Breast epithelium (tissue), 4 donors: ENCODE measurements at regions not wholly inside any gene's neighbourhood (a gene's known extent, or its start where the extent isn't known, plus 50 kb on each side); places are given as distances from the start of the nearest gene placed in this dataset.
"Not testable (repeated sequence)": the region's sequence is repeated elsewhere in the genome, so short reads cannot be mapped to it uniquely, and the experiment has no call there.

Experiments
- DNase-seq, 2 donors: peaks; one replicate each; pipeline ENCODE4 v3.0.0-alpha.2; 2019; ENCODE audit warnings: low spot score in 2 of 2
- H3K27ac ChIP-seq, 2 donors: fragments of 200-600 bp; sonication (generic) in 1 of 2; one replicate each; pipeline ENCODE4 v1.5.1; 2016 to 2019; ENCODE audit warnings: mild to moderate bottlenecking in 1 of 2
- H3K27me3 ChIP-seq, 2 donors: fragments of 200-600 bp; sonication (generic) in 1 of 2; one replicate each; pipeline versions ENCODE4 v1.5.1 to v1.6.0; 2017 to 2019; ENCODE audit warnings: control low read depth in 1 of 2, mild to moderate bottlenecking in 1 of 2
- H3K36me3 ChIP-seq: fragments of 200-600 bp; one replicate; pipeline ENCODE4 v1.5.1; 2019
- H3K4me1 ChIP-seq, 2 donors: fragments of 200-600 bp; sonication (generic); one replicate each; pipeline ENCODE4 v1.5.1; 2016 to 2019; ENCODE audit warnings: control low read depth in 1 of 2
- H3K4me3 ChIP-seq, 3 donors: fragments of 200-600 bp; sonication (generic); 1 replicate in 2 of 3; 2 replicates in 1 of 3; pipeline ENCODE4 v1.5.1; 2016 to 2019; ENCODE audit warnings: mild to moderate bottlenecking in 3 of 3, moderate library complexity in 2 of 3
- H3K9me3 ChIP-seq, 2 donors: fragments of 200-600 bp; sonication (generic) in 1 of 2; one replicate each; pipeline ENCODE4 v1.5.1; 2016 to 2019; ENCODE audit warnings: control low read depth in 1 of 2
- CTCF ChIP-seq, 3 donors: fragments of 450-650 bp; IDR thresholded peaks; one replicate each; pipeline ENCODE4 v1.5.1; 2016 to 2017; ENCODE audit warnings: antibody characterized with exemption in 3 of 3, mild to moderate bottlenecking in 3 of 3, moderate library complexity in 3 of 3
- POLR2A ChIP-seq: fragments of 450-650 bp; IDR thresholded peaks from one replicate; pipeline ENCODE4 v1.6.1; 2016; ENCODE audit warnings: antibody characterized with exemption, mild to moderate bottlenecking, moderate library complexity
- POLR2AphosphoS5 ChIP-seq, 3 donors: sonication (generic); formaldehyde crosslinking; IDR thresholded peaks; one replicate each; pipeline ENCODE4 v1.6.1; 2017; ENCODE audit warnings: antibody characterized with exemption in 3 of 3
- intact Hi-C: fragments of 100-400 bp; cut with DNase I; formaldehyde crosslinking; loops from one replicate; pipeline ENCODE4 v1.15.1; 2023; ENCODE audit warnings: low total_unique reads

GRCh38 chr12:79993106-79993862 lies 58.4 kb upstream of the PPP1R12A start:
- DNase-seq, result no peak
- H3K36me3 ChIP-seq, result no peaks in the 10 kb centered on the region
- H3K4me3 ChIP-seq, result no peak overlapping the region
- H3K27ac ChIP-seq, result no peak overlapping the region
- H3K27me3 ChIP-seq, result no peaks in the 10 kb centered on the region
- H3K9me3 ChIP-seq, result no peaks in the 10 kb centered on the region
- intact Hi-C loops, result no loop called here
- no peaks in the 10 kb centered on the region for H3K4me1 ChIP-seq
- TF ChIP-seq CTCF (IDR thresholded peaks at IDR 0.05) (no peak), POLR2A (no peak), POLR2AphosphoS5 (IDR thresholded peaks at IDR 0.05) (no peak)

- intact Hi-C loops, result no loop called here
- H3K27ac ChIP-seq, result no peak overlapping the region
- TF ChIP-seq CTCF (IDR thresholded peaks at IDR 0.05), result no peak
- no peak for TF ChIP-seq POLR2AphosphoS5 (IDR thresholded peaks at IDR 0.05)
- no peak for TF ChIP-seq POLR2A
Measured at GRCh38 chr12:79991586-79991985, 56.7 kb upstream of the PPP1R12A start.

GRCh38 chr12:79990509-79991338 lies 55.8 kb upstream of the PPP1R12A start:
- DNase-seq, H3K4me3 ChIP-seq, H3K36me3 ChIP-seq, H3K4me1 ChIP-seq, H3K27ac ChIP-seq, H3K9me3 ChIP-seq, intact Hi-C loops, H3K27me3 ChIP-seq: not testable (repeated sequence)

More at GRCh38 chr12:79991586-79991985, 56.7 kb upstream of the PPP1R12A start:
- H3K9me3 ChIP-seq, result no peaks in the 10 kb centered on the region
- H3K27me3 ChIP-seq, result no peaks in the 10 kb centered on the region
- no peak overlapping the region for H3K4me3 ChIP-seq
- no peak for DNase-seq
- no peaks in the 10 kb centered on the region for H3K4me1 ChIP-seq
- H3K36me3 ChIP-seq, result no peaks in the 10 kb centered on the region

GRCh38 chr12:79988368-79988767 lies 53.5 kb upstream of the PPP1R12A start:
- TF ChIP-seq POLR2A (no peak), CTCF (IDR thresholded peaks at IDR 0.05) (no peak), POLR2AphosphoS5 (IDR thresholded peaks at IDR 0.05) (no peak)
- no peak overlapping the region for H3K27ac ChIP-seq
- intact Hi-C loops, result no loop called here
- H3K36me3 ChIP-seq, result no peaks in the 10 kb centered on the region
- H3K4me1 ChIP-seq, result no peaks in the 10 kb centered on the region
- DNase-seq, result no peak
- no peak overlapping the region for H3K4me3 ChIP-seq
- no peaks in the 10 kb centered on the region for H3K27me3 ChIP-seq
- H3K9me3 ChIP-seq, result no peaks in the 10 kb centered on the region

GRCh38 chr12:79987731-79988130 lies 52.8 kb upstream of the PPP1R12A start:
- no peak overlapping the region for H3K4me3 ChIP-seq
- DNase-seq, result no peak
- H3K27ac ChIP-seq, result no peak overlapping the region
- no peaks in the 10 kb centered on the region for H3K27me3 ChIP-seq
- intact Hi-C loops, result no loop called here
- TF ChIP-seq POLR2AphosphoS5 (IDR thresholded peaks at IDR 0.05), result no peak
- no peak for TF ChIP-seq POLR2A
- TF ChIP-seq CTCF (IDR thresholded peaks at IDR 0.05), result no peak
- H3K36me3 ChIP-seq, result no peaks in the 10 kb centered on the region
- H3K4me1 ChIP-seq, result no peaks in the 10 kb centered on the region
- no peaks in the 10 kb centered on the region for H3K9me3 ChIP-seq
